B cell (primary cell): ENCODE measurements at regions not wholly inside any gene's neighbourhood (a gene's known extent, or its start where the extent isn't known, plus 50 kb on each side); places are given as distances from the start of the nearest gene placed in this dataset.

Source experiments
- ATAC-seq: fragments of 200-7000 bp; cut with Tn5 transposase; one replicate; pipeline ENCODE4 v1.10.0; 2021; ENCODE audit warnings: low read depth, mild to moderate bottlenecking, moderate number of reproducible peaks, moderate library complexity
- CTCF ChIA-PET: fragments of 350-600 bp; sonication (Branson Sonifier 250); formaldehyde crosslinking; loops from one replicate; lab custom pipeline; 2021; ENCODE audit warnings: antibody characterized with exemption, inconsistent platforms; lab: Charles Lee
- POLR2A ChIA-PET: fragments of 350-600 bp; sonication (Branson Sonifier 250); formaldehyde crosslinking; loops from one replicate; lab custom pipeline; 2021; ENCODE audit warnings: antibody characterized with exemption; lab: Charles Lee
- DNase-seq: peaks from one replicate; pipeline ENCODE4 v3.0.0; 2013
- H2AFZ ChIP-seq: 2 replicates; pipeline ENCODE4 v1.6.1; 2012; ENCODE audit warnings: mild to moderate bottlenecking, low read depth, low read length; ENCODE audit not compliant: insufficient read depth, poor library complexity, severe bottlenecking
- H3K27ac ChIP-seq, 2 donors: 1 replicate in 1 of 2; 2 replicates in 1 of 2; pipeline ENCODE4 v1.5.1; 2012 to 2013; ENCODE audit warnings: low read length in 2 of 2, mild to moderate bottlenecking in 2 of 2, moderate library complexity in 1 of 2
- H3K27me3 ChIP-seq, 4 experiments: fragments of 200-600 bp in 1 of 4; sonication (generic) in 1 of 4; replicated peaks in 1 of 4; 1 replicate in 2 of 4; 2 replicates in 2 of 4; pipeline versions ENCODE4 v1.6.1 to v1.7.0; 2013 to 2016; ENCODE audit warnings: low read length in 3 of 4, mild to moderate bottlenecking in 2 of 4, mixed read lengths in 1 of 4, moderate library complexity in 1 of 4; ENCODE audit not compliant: insufficient read depth in 4 of 4, control insufficient read depth in 3 of 4; ENCODE audit errors: control extremely low read depth in 1 of 4
- H3K36me3 ChIP-seq, 2 experiments: replicated peaks in 1 of 2; 1 replicate in 1 of 2; 2 replicates in 1 of 2; pipeline versions ENCODE4 v1.6.1 to v1.7.1; 2013; ENCODE audit warnings: low read length in 1 of 2; ENCODE audit not compliant: insufficient read depth in 2 of 2, control insufficient read depth in 1 of 2; ENCODE audit errors: control extremely low read depth in 1 of 2, extremely low read depth in 1 of 2
- H3K4me1 ChIP-seq, 2 donors: fragments of 200-600 bp in 1 of 2; sonication (generic) in 1 of 2; 1 replicate in 1 of 2; 2 replicates in 1 of 2; pipeline versions ENCODE4 v1.5.1 to v1.6.1; 2013 to 2017; ENCODE audit warnings: low read length in 2 of 2; ENCODE audit not compliant: control insufficient read depth in 2 of 2, insufficient read depth in 2 of 2
- H3K4me2 ChIP-seq: replicated peaks from 2 replicates; pipeline ENCODE3; 2012; ENCODE audit warnings: mild to moderate bottlenecking, low read depth, low read length; ENCODE audit not compliant: poor library complexity, severe bottlenecking
- H3K4me3 ChIP-seq, 5 experiments: fragments of 200-600 bp in 1 of 5; sonication (generic) in 1 of 5; 1 replicate in 3 of 5; 2 replicates in 2 of 5; pipeline versions ENCODE4 v1.5.1 to v1.7.0; 2011 to 2016; ENCODE audit warnings: low read length in 4 of 5, mild to moderate bottlenecking in 4 of 5, low read depth in 2 of 5, control low read depth in 1 of 5, moderate library complexity in 1 of 5; ENCODE audit not compliant: insufficient read depth in 1 of 5; ENCODE audit errors: control extremely low read depth in 1 of 5, extremely low read depth in 1 of 5
- H3K79me2 ChIP-seq: fragments of 200-600 bp; sonication (generic); one replicate; pipeline ENCODE4 v1.6.0; 2016; ENCODE audit warnings: low read length; ENCODE audit not compliant: control insufficient read depth, insufficient read depth
- H3K9ac ChIP-seq: fragments of 200-600 bp; sonication (generic); 2 replicates; pipeline ENCODE4 v1.6.1; 2017; ENCODE audit warnings: mild to moderate bottlenecking, low read length, moderate library complexity
- H3K9me3 ChIP-seq, 3 donors: one replicate each; pipeline versions ENCODE4 v1.6.1 to v1.7.1; 2013; ENCODE audit warnings: low read length in 2 of 3; ENCODE audit not compliant: control insufficient read depth in 2 of 3, insufficient read depth in 1 of 3; ENCODE audit errors: control extremely low read depth in 1 of 3
- H4K20me1 ChIP-seq: 2 replicates; pipeline ENCODE4 v1.6.0; 2012; ENCODE audit warnings: mild to moderate bottlenecking, low read length; ENCODE audit not compliant: insufficient read depth, control insufficient read depth, poor library complexity, severe bottlenecking
- H3K27ac Mint-ChIP-seq: one replicate; pipeline ENCODE4 v1.8.0; 2021; ENCODE audit warnings: mixed read lengths
- H3K27me3 Mint-ChIP-seq: one replicate; pipeline ENCODE4 v1.8.0; 2021; ENCODE audit warnings: mixed read lengths
- H3K4me1 Mint-ChIP-seq: one replicate; pipeline ENCODE4 v1.8.0; 2021; ENCODE audit warnings: mixed read lengths
- H3K4me3 Mint-ChIP-seq: one replicate; pipeline ENCODE4 v1.8.0; 2021; ENCODE audit warnings: mixed read lengths
- H3K9me3 Mint-ChIP-seq: one replicate; pipeline ENCODE4 v1.8.0; 2022; ENCODE audit warnings: mixed read lengths; ENCODE audit not compliant: insufficient read depth
- CTCF ChIP-seq: fragments of 200-600 bp; IDR thresholded peaks from one replicate; pipeline ENCODE4 v1.8.0; 2022; ENCODE audit warnings: antibody characterized with exemption, mild to moderate bottlenecking
- EZH2 ChIP-seq: IDR thresholded peaks from 2 replicates; pipeline ENCODE4 v1.6.1; 2012; ENCODE audit warnings: borderline replicate concordance, low read depth, mild to moderate bottlenecking, moderate library complexity, low read length; ENCODE audit not compliant: insufficient read depth, poor library complexity, severe bottlenecking
- WGBS: methylation state at CpG from one replicate; pipeline ENCODE4 v1.1.5; 2013; ENCODE audit warnings: missing lambda C conversion rate; ENCODE audit not compliant: insufficient coverage; 5-methylcytosine and 5-hydroxymethylcytosine counted together
- intact Hi-C: fragments of 100-400 bp; cut with micrococcal nuclease; formaldehyde crosslinking; loops from one replicate; pipeline ENCODE4 v1.10.0; 2022

- ATAC-seq (no peak), DNase-seq (no peak)
- Histone ChIP-seq H3K4me3 (no peak overlapping the region), H3K4me2 (no peak overlapping the region), H4K20me1 (no peaks in the 10 kb centered on the region), H3K36me3 (no peaks in the 10 kb centered on the region), H3K27me3 (no peaks in the 10 kb centered on the region), H3K4me1 (no peaks in the 10 kb centered on the region), H3K9ac (no peak overlapping the region), H3K9me3 (peaks cover 0 to 2% (median 0%) of the 10 kb centered on the region in 3 donors), H3K27ac (no peak overlapping the region), H3K79me2 (no peaks in the 10 kb centered on the region), H2AFZ (no peak overlapping the region)
- Mint-ChIP-seq H3K9me3 (no peaks in the 10 kb centered on the region), H3K27me3 (peaks cover 2% of the 10 kb centered on the region), H3K4me1 (no peaks in the 10 kb centered on the region), H3K4me3 (no peak overlapping the region), H3K27ac (no peak overlapping the region)
- no peak for TF ChIP-seq CTCF
- TF ChIP-seq EZH2, result no peak
- POLR2A ChIA-PET, result no interaction called here
- intact Hi-C loops, result no loop called here
- CTCF ChIA-PET, result no interaction called here
These were observed 601.1 kb upstream of the MAN1A1 start for GRCh38 chr6:119950681-119951080.

GRCh38 chr6:119942078-119942752, 592.7 kb upstream of the MAN1A1 start:
- H3K9me3 ChIP-seq, result no peaks in the 10 kb centered on the region
- no peak overlapping the region for H3K4me2 ChIP-seq
- no peak overlapping the region for H3K4me3 ChIP-seq
- peaks cover 0 to 2% (median 0%) of the 10 kb centered on the region in 4 experiments for H3K27me3 ChIP-seq
- peaks cover 0 to 20% of the 10 kb centered on the region in 2 donors for H3K4me1 ChIP-seq
- H3K9ac ChIP-seq, result no peak overlapping the region
- H3K36me3 ChIP-seq, result no peaks in the 10 kb centered on the region
- intact Hi-C loops, result no loop called here
- Mint-ChIP-seq H3K9me3 (no peaks in the 10 kb centered on the region), H3K27ac (no peak overlapping the region), H3K27me3 (peaks cover 11% of the 10 kb centered on the region), H3K4me3 (no peak overlapping the region), H3K4me1 (peaks cover 22% of the 10 kb centered on the region)
- no peak for TF ChIP-seq CTCF
- no peak for TF ChIP-seq EZH2
- ChIA-PET POLR2A (no interaction called here), CTCF (no interaction called here)
- 94% methylated on average over 2 of the region's 3 CpGs for WGBS
- ATAC-seq, result no peak
- no peak overlapping the region for H2AFZ ChIP-seq
- DNase-seq, result no peak
- no peaks in the 10 kb centered on the region for H3K79me2 ChIP-seq
- H4K20me1 ChIP-seq, result no peaks in the 10 kb centered on the region
- no peak overlapping the region for H3K27ac ChIP-seq
